ENCODE measurements at regions not wholly inside any gene's neighbourhood (a gene's known extent, or its start where the extent isn't known, plus 50 kb on each side); places are given as distances from the start of the nearest gene placed in this dataset.

DNA sequence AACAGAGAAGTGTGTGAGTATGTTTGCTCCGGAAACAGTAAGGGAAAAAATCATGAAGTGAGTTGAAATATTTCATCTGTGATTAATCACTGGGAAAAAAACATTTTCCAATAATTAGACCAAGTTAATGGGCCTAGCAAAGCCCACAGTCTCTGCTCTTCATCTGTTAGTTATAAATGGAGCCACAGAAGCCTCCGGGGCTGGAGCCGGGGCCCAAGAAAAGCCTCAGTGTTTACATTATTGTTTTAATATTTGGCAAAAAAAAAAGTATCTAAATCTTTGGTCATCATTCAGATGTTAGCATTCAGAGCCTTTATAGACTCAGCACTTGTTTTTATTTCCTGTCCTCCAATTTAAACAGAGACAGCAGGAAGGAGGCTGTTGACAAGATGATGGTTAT lies 115.0 kb downstream of the UBE2U start:
- 0 out of 2 replicates have a peak, but pooled peaks cover 2% of the 10 kb centered on the region for H3K4me1 ChIP-seq (ENCODE audit: control insufficient read depth, insufficient read depth, low read length)
- POLR2A ChIA-PET, result no interaction called here
- no peak overlapping the region for H3K27ac ChIP-seq (ENCODE audit: extremely low read depth, low read depth, low read length)
- H3K4me3 ChIP-seq (ENCODE audit: low read depth, low read length), result no peak overlapping the region
- CTCF ChIA-PET, result no interaction called here
- no peak for TF ChIP-seq ZEB2 (tag by site-specific recombination; IDR thresholded peaks at IDR 0.05)
- TF ChIP-seq, protein P1, sequence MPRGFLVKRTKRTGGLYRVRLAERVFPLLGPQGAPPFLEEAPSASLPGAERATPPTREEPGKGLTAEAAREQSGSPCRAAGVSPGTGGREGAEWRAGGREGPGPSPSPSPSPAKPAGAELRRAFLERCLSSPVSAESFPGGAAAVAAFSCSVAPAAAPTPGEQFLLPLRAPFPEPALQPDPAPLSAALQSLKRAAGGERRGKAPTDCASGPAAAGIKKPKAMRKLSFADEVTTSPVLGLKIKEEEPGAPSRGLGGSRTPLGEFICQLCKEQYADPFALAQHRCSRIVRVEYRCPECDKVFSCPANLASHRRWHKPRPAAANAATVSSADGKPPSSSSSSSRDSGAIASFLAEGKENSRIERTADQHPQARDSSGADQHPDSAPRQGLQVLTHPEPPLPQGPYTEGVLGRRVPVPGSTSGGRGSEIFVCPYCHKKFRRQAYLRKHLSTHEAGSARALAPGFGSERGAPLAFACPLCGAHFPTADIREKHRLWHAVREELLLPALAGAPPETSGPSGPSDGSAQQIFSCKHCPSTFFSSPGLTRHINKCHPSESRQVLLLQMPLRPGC (tag by site-specific recombination; IDR thresholded peaks at IDR 0.05), result no peak
- TF ChIP-seq, protein P2, sequence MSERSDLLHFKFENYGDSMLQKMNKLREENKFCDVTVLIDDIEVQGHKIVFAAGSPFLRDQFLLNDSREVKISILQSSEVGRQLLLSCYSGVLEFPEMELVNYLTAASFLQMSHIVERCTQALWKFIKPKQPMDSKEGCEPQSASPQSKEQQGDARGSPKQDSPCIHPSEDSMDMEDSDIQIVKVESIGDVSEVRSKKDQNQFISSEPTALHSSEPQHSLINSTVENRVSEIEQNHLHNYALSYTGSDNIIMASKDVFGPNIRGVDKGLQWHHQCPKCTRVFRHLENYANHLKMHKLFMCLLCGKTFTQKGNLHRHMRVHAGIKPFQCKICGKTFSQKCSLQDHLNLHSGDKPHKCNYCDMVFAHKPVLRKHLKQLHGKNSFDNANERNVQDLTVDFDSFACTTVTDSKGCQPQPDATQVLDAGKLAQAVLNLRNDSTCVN (tag by site-specific recombination; optimal IDR thresholded peaks at IDR 0.05), result no peak
- no peaks in the 10 kb centered on the region for H3K36me3 ChIP-seq (ENCODE audit: control insufficient read depth in 2 of 2, insufficient read depth in 1 of 2, low read length in 2 of 2)
- no peaks in the 10 kb centered on the region for H3K9me3 ChIP-seq (ENCODE audit: control insufficient read depth, insufficient read depth, low read depth, low read length)

DNA sequence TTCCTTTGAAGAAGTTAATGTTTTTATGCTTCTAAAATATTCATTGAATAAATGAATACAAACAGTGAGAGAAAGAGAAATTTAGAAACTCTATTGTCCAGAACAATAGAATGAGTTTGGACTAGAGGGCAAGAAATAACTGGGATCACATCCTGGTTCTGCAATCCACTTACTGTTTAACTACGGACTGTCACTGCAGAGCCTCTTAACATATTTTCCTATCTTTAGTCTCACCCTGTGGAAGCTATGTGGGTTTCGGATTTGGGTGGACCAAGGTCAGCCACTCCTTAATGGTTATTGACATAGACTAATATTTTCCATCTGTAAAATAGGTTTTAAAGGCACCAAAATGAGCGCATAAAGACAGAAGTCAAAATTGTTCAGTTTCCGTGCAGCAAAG lies 116.6 kb downstream of the UBE2U start:
- H3K4me3 ChIP-seq (ENCODE audit: low read depth, low read length), result no peak overlapping the region
- no peak overlapping the region for H3K27ac ChIP-seq (ENCODE audit: extremely low read depth, low read depth, low read length)
- no peaks in the 10 kb centered on the region for H3K36me3 ChIP-seq (ENCODE audit: control insufficient read depth in 2 of 2, insufficient read depth in 1 of 2, low read length in 2 of 2)
- H3K9me3 ChIP-seq (ENCODE audit: control insufficient read depth, insufficient read depth, low read depth, low read length), result no peaks in the 10 kb centered on the region
- ChIA-PET CTCF (no interaction called here), POLR2A (no interaction called here)
- H3K4me1 ChIP-seq (ENCODE audit: control insufficient read depth, insufficient read depth, low read length), result 0 out of 2 replicates have a peak, but pooled peaks cover 2% of the 10 kb centered on the region
- no peak for TF ChIP-seq ZNF433 (tag by site-specific recombination; IDR thresholded peaks at IDR 0.05; ENCODE audit: low read depth)
- TF ChIP-seq KLF16 (tag by site-specific recombination; IDR thresholded peaks at IDR 0.05), result no peak
- no peak for TF ChIP-seq ZNF169 (tag by site-specific recombination; IDR thresholded peaks at IDR 0.05)
- TF ChIP-seq ZNF792 (tag by site-specific recombination; IDR thresholded peaks at IDR 0.05), result no peak
- TF ChIP-seq, protein P3, sequence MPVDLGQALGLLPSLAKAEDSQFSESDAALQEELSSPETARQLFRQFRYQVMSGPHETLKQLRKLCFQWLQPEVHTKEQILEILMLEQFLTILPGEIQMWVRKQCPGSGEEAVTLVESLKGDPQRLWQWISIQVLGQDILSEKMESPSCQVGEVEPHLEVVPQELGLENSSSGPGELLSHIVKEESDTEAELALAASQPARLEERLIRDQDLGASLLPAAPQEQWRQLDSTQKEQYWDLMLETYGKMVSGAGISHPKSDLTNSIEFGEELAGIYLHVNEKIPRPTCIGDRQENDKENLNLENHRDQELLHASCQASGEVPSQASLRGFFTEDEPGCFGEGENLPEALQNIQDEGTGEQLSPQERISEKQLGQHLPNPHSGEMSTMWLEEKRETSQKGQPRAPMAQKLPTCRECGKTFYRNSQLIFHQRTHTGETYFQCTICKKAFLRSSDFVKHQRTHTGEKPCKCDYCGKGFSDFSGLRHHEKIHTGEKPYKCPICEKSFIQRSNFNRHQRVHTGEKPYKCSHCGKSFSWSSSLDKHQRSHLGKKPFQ (tag by site-specific recombination; IDR thresholded peaks at IDR 0.05), result no peak
- TF ChIP-seq ZNF660 (tag by site-specific recombination; IDR thresholded peaks at IDR 0.05), result no peak

DNA sequence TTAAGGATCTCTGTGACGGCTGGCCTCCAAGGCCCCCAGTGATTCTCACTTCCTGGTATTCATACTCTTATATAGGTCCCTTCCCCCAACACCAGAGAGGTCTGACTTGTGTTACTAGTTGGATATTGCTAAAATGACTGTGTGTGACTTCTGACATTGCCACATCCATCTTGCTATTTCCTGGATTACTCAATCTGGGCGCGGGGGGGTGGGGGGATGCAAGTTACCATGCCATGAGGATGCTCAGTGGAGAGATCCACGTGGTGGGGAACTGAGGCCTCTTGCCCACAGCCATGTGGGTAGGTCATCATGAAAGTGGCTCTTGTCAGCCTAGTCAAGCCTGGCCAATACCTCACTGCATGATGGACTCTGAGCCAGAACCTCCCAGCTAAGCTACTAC lies 117.0 kb downstream of the UBE2U start:
- Histone ChIP-seq H3K4me3 (ENCODE audit: low read depth, low read length) (no peak overlapping the region), H3K9me3 (ENCODE audit: control insufficient read depth, insufficient read depth, low read depth, low read length) (no peaks in the 10 kb centered on the region), H3K36me3 (ENCODE audit: control insufficient read depth in 2 of 2, insufficient read depth in 1 of 2, low read length in 2 of 2) (no peaks in the 10 kb centered on the region), H3K4me1 (ENCODE audit: control insufficient read depth, insufficient read depth, low read length) (0 out of 2 replicates have a peak, but pooled peaks cover 2% of the 10 kb centered on the region), H3K27ac (ENCODE audit: extremely low read depth, low read depth, low read length) (no peak overlapping the region)
- ChIA-PET CTCF (no interaction called here), POLR2A (no interaction called here)
- TF ChIP-seq SP3 (tag by site-specific recombination; IDR thresholded peaks at IDR 0.05) (no peak), ZNF211 (tag by site-specific recombination; IDR thresholded peaks at IDR 0.05; ENCODE audit: low read depth) (no peak), ZNF138 (tag by site-specific recombination; IDR thresholded peaks at IDR 0.05; ENCODE audit: borderline replicate concordance) (no peak), ZNF776 (tag by site-specific recombination; IDR thresholded peaks at IDR 0.05; ENCODE audit: borderline replicate concordance) (no peak), KLF9 (tag by site-specific recombination; IDR thresholded peaks at IDR 0.05; ENCODE audit: low read depth) (no peak), SETDB1 (IDR thresholded peaks at IDR 0.05; ENCODE audit: insufficient read length, low read length) (no peak), ZNF175 (tag by site-specific recombination; IDR thresholded peaks at IDR 0.05) (no peak), RBAK (tag by site-specific recombination; IDR thresholded peaks at IDR 0.05) (no peak), ZNF132 (tag by site-specific recombination; IDR thresholded peaks at IDR 0.05; ENCODE audit: borderline replicate concordance) (no peak), ZNF341 (tag by site-specific recombination; IDR thresholded peaks at IDR 0.05; ENCODE audit: low read depth) (no peak), OSR2 (tag by site-specific recombination; IDR thresholded peaks at IDR 0.05) (no peak)
- TF ChIP-seq, protein P4, sequence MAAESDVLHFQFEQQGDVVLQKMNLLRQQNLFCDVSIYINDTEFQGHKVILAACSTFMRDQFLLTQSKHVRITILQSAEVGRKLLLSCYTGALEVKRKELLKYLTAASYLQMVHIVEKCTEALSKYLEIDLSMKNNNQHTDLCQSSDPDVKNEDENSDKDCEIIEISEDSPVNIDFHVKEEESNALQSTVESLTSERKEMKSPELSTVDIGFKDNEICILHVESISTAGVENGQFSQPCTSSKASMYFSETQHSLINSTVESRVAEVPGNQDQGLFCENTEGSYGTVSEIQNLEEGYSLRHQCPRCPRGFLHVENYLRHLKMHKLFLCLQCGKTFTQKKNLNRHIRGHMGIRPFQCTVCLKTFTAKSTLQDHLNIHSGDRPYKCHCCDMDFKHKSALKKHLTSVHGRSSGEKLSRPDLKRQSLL (tag by site-specific recombination; IDR thresholded peaks at IDR 0.05), result no peak
- TF ChIP-seq, protein P5, sequence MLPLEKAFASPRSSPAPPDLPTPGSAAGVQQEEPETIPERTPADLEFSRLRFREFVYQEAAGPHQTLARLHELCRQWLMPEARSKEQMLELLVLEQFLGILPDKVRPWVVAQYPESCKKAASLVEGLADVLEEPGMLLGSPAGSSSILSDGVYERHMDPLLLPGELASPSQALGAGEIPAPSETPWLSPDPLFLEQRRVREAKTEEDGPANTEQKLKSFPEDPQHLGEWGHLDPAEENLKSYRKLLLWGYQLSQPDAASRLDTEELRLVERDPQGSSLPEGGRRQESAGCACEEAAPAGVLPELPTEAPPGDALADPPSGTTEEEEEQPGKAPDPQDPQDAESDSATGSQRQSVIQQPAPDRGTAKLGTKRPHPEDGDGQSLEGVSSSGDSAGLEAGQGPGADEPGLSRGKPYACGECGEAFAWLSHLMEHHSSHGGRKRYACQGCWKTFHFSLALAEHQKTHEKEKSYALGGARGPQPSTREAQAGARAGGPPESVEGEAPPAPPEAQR (tag by site-specific recombination; IDR thresholded peaks at IDR 0.05), result no peak

All from HEK293 (cell line).